GM08714 (cell line): ENCODE measurements at regions not wholly inside any gene's neighbourhood (a gene's known extent, or its start where the extent isn't known, plus 50 kb on each side); places are given as distances from the start of the nearest gene placed in this dataset.

Experiments used
- H3K4me3 ChIP-seq: fragments of 200-500 bp; sonication (Bioruptor generic); 2 replicates; pipeline ENCODE4 v1.5.1; 2014; ENCODE audit warnings: mild to moderate bottlenecking, low read length, inconsistent platforms
- ZNF274 ChIP-seq: IDR thresholded peaks from 2 replicates; pipeline ENCODE4 v1.6.1; 2012; ENCODE audit warnings: mild to moderate bottlenecking, low read depth, low read length

- H3K4me3 ChIP-seq, result no peak overlapping the region
- TF ChIP-seq ZNF274, result no peak
These were observed 531.2 kb upstream of the ZNF608 start for GRCh38 chr5:125277494-125278154.

- H3K4me3 ChIP-seq, result no peak overlapping the region
- TF ChIP-seq ZNF274, result no peak
These were observed 532.3 kb upstream of the ZNF608 start for GRCh38 chr5:125278711-125279110.

GRCh38 chr5:125281667-125282066 lies 535.2 kb upstream of the ZNF608 start:
- H3K4me3 ChIP-seq, result no peak overlapping the region
- TF ChIP-seq ZNF274, result no peak

- no peak overlapping the region for H3K4me3 ChIP-seq
- TF ChIP-seq ZNF274, result no peak
These were observed 536.9 kb upstream of the ZNF608 start for GRCh38 chr5:125283372-125283771.

- TF ChIP-seq ZNF274, result no peak
- H3K4me3 ChIP-seq, result no peak overlapping the region
These were observed 539.8 kb upstream of the ZNF608 start for GRCh38 chr5:125286271-125286670.

- H3K4me3 ChIP-seq, result no peak overlapping the region
- no peak for TF ChIP-seq ZNF274
These were observed 543.2 kb upstream of the ZNF608 start for GRCh38 chr5:125289606-125290005.

- H3K4me3 ChIP-seq, result no peak overlapping the region
- TF ChIP-seq ZNF274, result no peak
These were observed 544.5 kb upstream of the ZNF608 start for GRCh38 chr5:125290935-125291334.

GRCh38 chr5:125291447-125291846 lies 545.0 kb upstream of the ZNF608 start:
- TF ChIP-seq ZNF274, result no peak
- H3K4me3 ChIP-seq, result no peak overlapping the region

- TF ChIP-seq ZNF274, result no peak
- no peak overlapping the region for H3K4me3 ChIP-seq
These were observed 546.8 kb upstream of the ZNF608 start for GRCh38 chr5:125293223-125293622.

- H3K4me3 ChIP-seq, result no peak overlapping the region
- TF ChIP-seq ZNF274, result no peak
These were observed 547.3 kb upstream of the ZNF608 start for GRCh38 chr5:125293726-125294125.

- TF ChIP-seq ZNF274, result no peak
- H3K4me3 ChIP-seq, result no peak overlapping the region
These were observed 548.4 kb upstream of the ZNF608 start for GRCh38 chr5:125294844-125295243.

- no peak for TF ChIP-seq ZNF274
- no peak overlapping the region for H3K4me3 ChIP-seq
These were observed 549.0 kb upstream of the ZNF608 start for GRCh38 chr5:125295405-125295872.

GRCh38 chr5:125298258-125298657 lies 551.8 kb upstream of the ZNF608 start:
- no peak overlapping the region for H3K4me3 ChIP-seq
- no peak for TF ChIP-seq ZNF274

- H3K4me3 ChIP-seq, result no peak overlapping the region
- no peak for TF ChIP-seq ZNF274
These were observed 552.4 kb upstream of the ZNF608 start for GRCh38 chr5:125298746-125299379.

GRCh38 chr5:125301711-125302110 lies 555.3 kb upstream of the ZNF608 start:
- no peak overlapping the region for H3K4me3 ChIP-seq
- TF ChIP-seq ZNF274, result no peak

- H3K4me3 ChIP-seq, result no peak overlapping the region
- no peak for TF ChIP-seq ZNF274
These were observed 556.1 kb upstream of the ZNF608 start for GRCh38 chr5:125302577-125302976.

- TF ChIP-seq ZNF274, result no peak
- no peak overlapping the region for H3K4me3 ChIP-seq
These were observed 560.3 kb upstream of the ZNF608 start for GRCh38 chr5:125306741-125307140.
